SK-N-SH treated with all-trans-retinoic acid at 6 μM for 48 hours (cell line): ENCODE measurements at regions not wholly inside any gene's neighbourhood (a gene's known extent, or its start where the extent isn't known, plus 50 kb on each side); places are given as distances from the start of the nearest gene placed in this dataset.

Experiments used
- ARNTL ChIP-seq: fragments of 450-650 bp; formaldehyde crosslinking; IDR thresholded peaks from 2 replicates; pipeline ENCODE4 v1.5.0; 2020; ENCODE audit warnings: low read depth, mild to moderate bottlenecking, moderate library complexity, borderline replicate concordance
- PATZ1 ChIP-seq: fragments of 250-450 bp; sonication (Bioruptor Pico); IDR thresholded peaks from 2 replicates; pipeline ENCODE4 v1.8.0; 2020; ENCODE audit warnings: mild to moderate bottlenecking, moderate library complexity, borderline replicate concordance
- RARB ChIP-seq: fragments of 250-450 bp; sonication (Bioruptor Pico); IDR thresholded peaks from 2 replicates; pipeline ENCODE4 v1.8.0; 2021; ENCODE audit warnings: mild to moderate bottlenecking, moderate library complexity
- ZC3H10 ChIP-seq: fragments of 250-450 bp; sonication (Bioruptor Pico); IDR thresholded peaks from 2 replicates; pipeline ENCODE4 v1.5.1; 2021; ENCODE audit warnings: mild to moderate bottlenecking, moderate library complexity
- ZFP3 ChIP-seq: fragments of 250-450 bp; sonication (Bioruptor Pico); IDR thresholded peaks from 2 replicates; pipeline ENCODE4 v1.5.0; 2020; ENCODE audit warnings: mild to moderate bottlenecking, moderate library complexity
- ZFP30 ChIP-seq: fragments of 450-650 bp; formaldehyde crosslinking; IDR thresholded peaks from 2 replicates; pipeline ENCODE4 v1.5.0; 2022; ENCODE audit warnings: mild to moderate bottlenecking, moderate library complexity
- TF ChIP-seq, protein P1 (sequence below): fragments of 250-450 bp; sonication (Bioruptor Pico); IDR thresholded peaks from 2 replicates; pipeline ENCODE4 v1.5.1; 2020; ENCODE audit warnings: low read depth, mild to moderate bottlenecking, moderate library complexity

DNA sequence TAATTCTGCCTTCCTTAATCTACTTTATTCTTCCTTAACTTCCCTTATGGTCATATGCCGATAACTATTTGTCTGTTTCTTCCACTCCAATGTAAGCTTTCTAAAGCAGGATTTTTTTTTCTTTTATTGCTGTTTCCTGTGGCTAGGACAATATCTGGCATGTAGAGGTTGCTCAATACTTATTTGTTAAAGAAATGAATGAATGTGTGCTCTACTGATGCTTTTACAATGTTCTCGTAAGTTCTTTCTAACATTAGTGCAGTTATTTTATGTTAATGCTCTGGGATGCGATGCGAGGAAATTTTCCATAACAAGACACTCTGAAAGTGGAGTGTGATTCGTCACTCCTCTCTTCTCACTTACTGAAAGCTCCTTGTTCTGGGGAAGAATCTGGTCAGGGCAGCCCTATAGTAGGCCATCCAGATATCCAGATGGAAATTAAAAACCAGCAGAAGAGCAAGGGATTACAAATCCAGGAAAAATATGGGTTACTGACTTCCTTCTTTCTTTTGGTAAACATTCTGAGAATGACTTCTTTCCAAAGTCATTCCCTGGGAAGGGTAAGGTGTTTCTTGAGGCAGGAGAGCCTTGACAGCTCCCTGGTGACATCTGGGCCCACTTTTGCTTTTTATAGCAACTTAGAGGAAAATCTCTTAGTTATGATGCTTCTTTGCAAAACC is 420.4 kb downstream of the PDCD6IP start:
- TF ChIP-seq PATZ1 (CRISPR knock-in tag) (no peak), ZFP30 (CRISPR knock-in tag) (no peak), ZC3H10 (no peak), ZFP3 (CRISPR knock-in tag) (no peak), ARNTL (no peak), RARB (CRISPR knock-in tag) (no peak)
- TF ChIP-seq, protein P1, sequence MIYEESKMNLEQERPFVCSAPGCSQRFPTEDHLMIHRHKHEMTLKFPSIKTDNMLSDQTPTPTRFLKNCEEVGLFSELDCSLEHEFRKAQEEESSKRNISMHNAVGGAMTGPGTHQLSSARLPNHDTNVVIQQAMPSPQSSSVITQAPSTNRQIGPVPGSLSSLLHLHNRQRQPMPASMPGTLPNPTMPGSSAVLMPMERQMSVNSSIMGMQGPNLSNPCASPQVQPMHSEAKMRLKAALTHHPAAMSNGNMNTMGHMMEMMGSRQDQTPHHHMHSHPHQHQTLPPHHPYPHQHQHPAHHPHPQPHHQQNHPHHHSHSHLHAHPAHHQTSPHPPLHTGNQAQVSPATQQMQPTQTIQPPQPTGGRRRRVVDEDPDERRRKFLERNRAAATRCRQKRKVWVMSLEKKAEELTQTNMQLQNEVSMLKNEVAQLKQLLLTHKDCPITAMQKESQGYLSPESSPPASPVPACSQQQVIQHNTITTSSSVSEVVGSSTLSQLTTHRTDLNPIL: no peak
